K562 (cell line): ENCODE measurements at regions not wholly inside any gene's neighbourhood (a gene's known extent, or its start where the extent isn't known, plus 50 kb on each side); places are given as distances from the start of the nearest gene placed in this dataset.
A peak's percentile ranks its signal among the peaks of the same experiment; 100 is the strongest.

Source experiments
- CREB1 ChIP-seq, 2 experiments: sonication (generic) in 1 of 2; formaldehyde crosslinking in 1 of 2; IDR thresholded peaks; 2 replicates each; pipeline versions ENCODE4 v1.6.1 to v1.8.0; 2012 to 2022; ENCODE audit warnings: inconsistent platforms in 1 of 2, mild to moderate bottlenecking in 1 of 2, missing genetic modification reagents in 1 of 2, moderate library complexity in 1 of 2
- HIVEP1 ChIP-seq: fragments of 250-450 bp; sonication (Bioruptor Pico); IDR thresholded peaks from 2 replicates; pipeline ENCODE4 v1.4.0; 2020; ENCODE audit warnings: mild to moderate bottlenecking
- HNRNPLL ChIP-seq: fragments of 200-400 bp; formaldehyde crosslinking; IDR thresholded peaks from 2 replicates; pipeline ENCODE4 v1.6.1; 2017; ENCODE audit warnings: low read length, low read depth, mild to moderate bottlenecking; ENCODE audit not compliant: poor library complexity, severe bottlenecking
- MED1 ChIP-seq: sonication (generic); formaldehyde crosslinking; IDR thresholded peaks from 2 replicates; pipeline ENCODE4 v1.8.1; 2023; ENCODE audit warnings: missing genetic modification reagents, borderline replicate concordance
- NR2C2 ChIP-seq, 2 experiments: fragments of 200-800 bp in 1 of 2; sonication (Bioruptor generic) in 1 of 2; sonication (generic) in 1 of 2; formaldehyde crosslinking in 1 of 2; IDR thresholded peaks; 2 replicates each; pipeline versions ENCODE4 v1.6.1 to v1.8.0; 2016 to 2022; ENCODE audit warnings: mild to moderate bottlenecking in 1 of 2, missing compliant biosample characterization in 1 of 2, missing genetic modification characterization in 1 of 2, missing genetic modification reagents in 1 of 2
- PHF20 ChIP-seq: fragments of 450-650 bp; IDR thresholded peaks from 2 replicates; pipeline ENCODE4 v1.6.1; 2018; ENCODE audit not compliant: partially characterized antibody
- RBM15 ChIP-seq: fragments of 200-400 bp; formaldehyde crosslinking; IDR thresholded peaks from 2 replicates; pipeline ENCODE4 v1.6.1; 2018; ENCODE audit warnings: mild to moderate bottlenecking, low read length, moderate library complexity; ENCODE audit not compliant: insufficient read depth
- RFX7 ChIP-seq: fragments of 250-450 bp; sonication (Bioruptor Pico); IDR thresholded peaks from 2 replicates; pipeline ENCODE4 v1.5.1; 2021; ENCODE audit warnings: mild to moderate bottlenecking
- SOX6 ChIP-seq: fragments of 450-650 bp; IDR thresholded peaks from 2 replicates; pipeline ENCODE4 v1.6.1; 2014; ENCODE audit warnings: mild to moderate bottlenecking
- ZNF57 ChIP-seq: fragments of 450-650 bp; formaldehyde crosslinking; IDR thresholded peaks from 2 replicates; pipeline ENCODE4 v1.4.0; 2020; ENCODE audit warnings: mild to moderate bottlenecking, moderate library complexity
- TF ChIP-seq, protein P1 (sequence below): fragments of 450-650 bp; IDR thresholded peaks from 2 replicates; pipeline ENCODE4 v1.6.1; 2016; ENCODE audit warnings: low read depth
- TF ChIP-seq, protein P2 (sequence below): fragments of 250-450 bp; sonication (Bioruptor Pico); IDR thresholded peaks from 2 replicates; pipeline ENCODE4 v1.8.0; 2021; ENCODE audit warnings: mild to moderate bottlenecking, moderate library complexity
- TF ChIP-seq, protein P3 (sequence below): sonication (generic); formaldehyde crosslinking; IDR thresholded peaks from 2 replicates; pipeline ENCODE4 v1.8.0; 2022; ENCODE audit warnings: missing genetic modification reagents, mild to moderate bottlenecking, moderate library complexity, borderline replicate concordance

DNA sequence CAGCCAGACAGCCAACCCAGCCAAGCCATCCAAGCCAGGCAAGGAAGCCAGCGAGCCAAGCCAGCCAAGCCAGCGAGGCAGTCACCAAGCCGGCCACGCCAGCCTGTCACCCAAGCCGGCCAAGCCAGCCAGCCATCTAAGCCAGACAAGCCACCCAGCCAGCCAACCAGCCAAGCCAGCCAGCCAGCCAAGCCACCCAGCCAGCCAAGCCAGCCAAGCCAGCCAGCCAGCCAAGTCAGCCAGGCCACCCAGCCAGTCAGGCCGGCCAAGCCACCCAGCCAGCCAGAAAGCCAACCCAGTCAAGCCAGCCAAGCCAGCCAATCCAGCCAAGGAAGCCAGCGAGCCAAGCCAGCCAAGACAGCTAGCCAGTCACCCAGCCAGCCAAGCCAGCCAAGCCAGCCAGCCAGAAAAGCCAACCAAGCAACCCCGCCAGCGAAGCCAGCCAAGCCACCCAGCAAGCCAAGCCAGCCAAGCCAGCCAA lies 201.2 kb downstream of the GOLGA6L6 start (continued):
- TF ChIP-seq HNRNPLL (peak; percentile 34), NR2C2 (CRISPR knock-in tag; IDR thresholded peaks at IDR 0.05) (no peak), NR2C2 (tag; IDR thresholded peaks at IDR 0.05) (no peak), PHF20 (no peak), CREB1 (IDR thresholded peaks at IDR 0.05) (no peak), CREB1 (CRISPR knock-in tag; IDR thresholded peaks at IDR 0.05) (no peak), SOX6 (no peak), ZNF57 (CRISPR knock-in tag) (no peak), RBM15 (no peak), HIVEP1 (CRISPR knock-in tag) (no peak), RFX7 (CRISPR knock-in tag) (no peak), MED1 (no peak)
- TF ChIP-seq, protein P1, sequence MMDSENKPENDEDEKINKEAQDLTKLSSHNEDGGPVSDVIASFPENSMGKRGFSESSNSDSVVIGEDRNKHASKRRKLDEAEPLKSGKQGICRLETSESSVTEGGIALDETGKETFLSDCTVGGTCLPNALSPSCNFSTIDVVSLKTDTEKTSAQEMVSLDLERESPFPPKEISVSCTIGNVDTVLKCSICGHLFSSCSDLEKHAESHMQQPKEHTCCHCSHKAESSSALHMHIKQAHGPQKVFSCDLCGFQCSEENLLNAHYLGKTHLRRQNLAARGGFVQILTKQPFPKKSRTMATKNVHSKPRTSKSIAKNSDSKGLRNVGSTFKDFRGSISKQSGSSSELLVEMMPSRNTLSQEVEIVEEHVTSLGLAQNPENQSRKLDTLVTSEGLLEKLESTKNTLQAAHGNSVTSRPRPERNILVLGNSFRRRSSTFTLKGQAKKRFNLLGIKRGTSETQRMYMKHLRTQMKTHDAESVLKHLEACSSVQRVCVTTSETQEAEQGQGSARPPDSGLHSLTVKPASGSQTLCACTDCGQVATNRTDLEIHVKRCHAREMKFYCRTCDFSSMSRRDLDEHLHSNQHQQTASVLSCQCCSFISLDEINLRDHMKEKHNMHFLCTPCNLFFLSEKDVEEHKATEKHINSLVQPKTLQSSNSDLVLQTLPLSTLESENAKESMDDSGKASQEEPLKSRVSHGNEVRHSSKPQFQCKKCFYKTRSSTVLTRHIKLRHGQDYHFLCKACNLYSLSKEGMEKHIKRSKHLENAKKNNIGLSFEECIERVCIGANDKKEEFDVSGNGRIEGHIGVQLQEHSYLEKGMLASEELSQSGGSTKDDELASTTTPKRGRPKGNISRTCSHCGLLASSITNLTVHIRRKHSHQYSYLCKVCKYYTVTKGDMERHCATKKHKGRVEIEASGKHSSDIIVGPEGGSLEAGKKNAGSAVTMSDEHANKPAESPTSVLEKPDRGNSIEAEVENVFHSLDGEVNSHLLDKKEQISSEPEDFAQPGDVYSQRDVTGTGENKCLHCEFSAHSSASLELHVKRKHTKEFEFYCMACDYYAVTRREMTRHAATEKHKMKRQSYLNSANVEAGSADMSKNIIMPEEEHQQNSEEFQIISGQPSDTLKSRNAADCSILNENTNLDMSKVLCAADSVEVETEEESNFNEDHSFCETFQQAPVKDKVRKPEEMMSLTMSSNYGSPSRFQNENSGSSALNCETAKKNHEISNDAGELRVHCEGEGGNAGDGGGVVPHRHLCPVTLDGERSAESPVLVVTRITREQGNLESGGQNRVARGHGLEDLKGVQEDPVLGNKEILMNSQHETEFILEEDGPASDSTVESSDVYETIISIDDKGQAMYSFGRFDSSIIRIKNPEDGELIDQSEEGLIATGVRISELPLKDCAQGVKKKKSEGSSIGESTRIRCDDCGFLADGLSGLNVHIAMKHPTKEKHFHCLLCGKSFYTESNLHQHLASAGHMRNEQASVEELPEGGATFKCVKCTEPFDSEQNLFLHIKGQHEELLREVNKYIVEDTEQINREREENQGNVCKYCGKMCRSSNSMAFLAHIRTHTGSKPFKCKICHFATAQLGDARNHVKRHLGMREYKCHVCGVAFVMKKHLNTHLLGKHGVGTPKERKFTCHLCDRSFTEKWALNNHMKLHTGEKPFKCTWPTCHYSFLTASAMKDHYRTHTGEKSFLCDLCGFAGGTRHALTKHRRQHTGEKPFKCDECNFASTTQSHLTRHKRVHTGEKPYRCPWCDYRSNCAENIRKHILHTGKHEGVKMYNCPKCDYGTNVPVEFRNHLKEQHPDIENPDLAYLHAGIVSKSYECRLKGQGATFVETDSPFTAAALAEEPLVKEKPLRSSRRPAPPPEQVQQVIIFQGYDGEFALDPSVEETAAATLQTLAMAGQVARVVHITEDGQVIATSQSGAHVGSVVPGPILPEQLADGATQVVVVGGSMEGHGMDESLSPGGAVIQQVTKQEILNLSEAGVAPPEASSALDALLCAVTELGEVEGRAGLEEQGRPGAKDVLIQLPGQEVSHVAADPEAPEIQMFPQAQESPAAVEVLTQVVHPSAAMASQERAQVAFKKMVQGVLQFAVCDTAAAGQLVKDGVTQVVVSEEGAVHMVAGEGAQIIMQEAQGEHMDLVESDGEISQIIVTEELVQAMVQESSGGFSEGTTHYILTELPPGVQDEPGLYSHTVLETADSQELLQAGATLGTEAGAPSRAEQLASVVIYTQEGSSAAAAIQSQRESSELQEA: no peak
- TF ChIP-seq, protein P2, sequence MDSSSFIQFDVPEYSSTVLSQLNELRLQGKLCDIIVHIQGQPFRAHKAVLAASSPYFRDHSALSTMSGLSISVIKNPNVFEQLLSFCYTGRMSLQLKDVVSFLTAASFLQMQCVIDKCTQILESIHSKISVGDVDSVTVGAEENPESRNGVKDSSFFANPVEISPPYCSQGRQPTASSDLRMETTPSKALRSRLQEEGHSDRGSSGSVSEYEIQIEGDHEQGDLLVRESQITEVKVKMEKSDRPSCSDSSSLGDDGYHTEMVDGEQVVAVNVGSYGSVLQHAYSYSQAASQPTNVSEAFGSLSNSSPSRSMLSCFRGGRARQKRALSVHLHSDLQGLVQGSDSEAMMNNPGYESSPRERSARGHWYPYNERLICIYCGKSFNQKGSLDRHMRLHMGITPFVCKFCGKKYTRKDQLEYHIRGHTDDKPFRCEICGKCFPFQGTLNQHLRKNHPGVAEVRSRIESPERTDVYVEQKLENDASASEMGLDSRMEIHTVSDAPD (CRISPR knock-in tag): no peak
- TF ChIP-seq, protein P3, sequence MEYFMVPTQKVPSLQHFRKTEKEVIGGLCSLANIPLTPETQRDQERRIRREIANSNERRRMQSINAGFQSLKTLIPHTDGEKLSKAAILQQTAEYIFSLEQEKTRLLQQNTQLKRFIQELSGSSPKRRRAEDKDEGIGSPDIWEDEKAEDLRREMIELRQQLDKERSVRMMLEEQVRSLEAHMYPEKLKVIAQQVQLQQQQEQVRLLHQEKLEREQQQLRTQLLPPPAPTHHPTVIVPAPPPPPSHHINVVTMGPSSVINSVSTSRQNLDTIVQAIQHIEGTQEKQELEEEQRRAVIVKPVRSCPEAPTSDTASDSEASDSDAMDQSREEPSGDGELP (CRISPR knock-in tag): no peak
